Loucy (cell line): ENCODE measurements at regions not wholly inside any gene's neighbourhood (a gene's known extent, or its start where the extent isn't known, plus 50 kb on each side); places are given as distances from the start of the nearest gene placed in this dataset.

Experiments
- H2AFZ ChIP-seq: fragments of 200-600 bp; sonication (generic); 2 replicates; pipeline ENCODE4 v1.6.0; 2016; ENCODE audit warnings: antibody characterized with exemption, mild to moderate bottlenecking, low read length, moderate library complexity
- H3F3A ChIP-seq: fragments of 200-600 bp; 2 replicates; pipeline ENCODE4 v1.6.0; 2016; ENCODE audit warnings: antibody characterized with exemption, low read depth, mild to moderate bottlenecking
- H3K27me3 ChIP-seq: fragments of 200-600 bp; sonication (generic); 2 replicates; pipeline ENCODE4 v1.6.1; 2014; ENCODE audit warnings: low read length, mild to moderate bottlenecking; ENCODE audit not compliant: insufficient read depth, poor library complexity, severe bottlenecking
- H3K36me3 ChIP-seq: fragments of 200-600 bp; sonication (generic); 2 replicates; pipeline ENCODE4 v1.6.1; 2016; ENCODE audit warnings: low read length; ENCODE audit not compliant: insufficient read depth
- H3K4me1 ChIP-seq: fragments of 200-600 bp; sonication (generic); 2 replicates; pipeline ENCODE4 v1.5.1; 2014; ENCODE audit warnings: low read length, mild to moderate bottlenecking; ENCODE audit not compliant: insufficient read depth, poor library complexity, severe bottlenecking
- H3K4me2 ChIP-seq: fragments of 200-600 bp; sonication (generic); 2 replicates; pipeline ENCODE4 v1.6.0; 2014; ENCODE audit warnings: antibody characterized with exemption, low read length, low read depth, mild to moderate bottlenecking; ENCODE audit not compliant: poor library complexity, severe bottlenecking
- H3K4me3 ChIP-seq: fragments of 200-600 bp; sonication (generic); 2 replicates; pipeline ENCODE4 v1.5.1; 2014; ENCODE audit warnings: low read length, mild to moderate bottlenecking, mixed read lengths; ENCODE audit not compliant: poor library complexity, severe bottlenecking
- H3K79me2 ChIP-seq: fragments of 200-600 bp; sonication (generic); 2 replicates; pipeline ENCODE4 v1.6.1; 2014; ENCODE audit warnings: low read length; ENCODE audit not compliant: insufficient read depth
- H3K9ac ChIP-seq: fragments of 200-600 bp; sonication (generic); 2 replicates; pipeline ENCODE4 v1.6.0; 2014; ENCODE audit warnings: mild to moderate bottlenecking, low read depth, low read length, moderate library complexity; ENCODE audit not compliant: poor library complexity, severe bottlenecking
- H3K9me2 ChIP-seq: fragments of 200-600 bp; sonication (generic); replicated peaks from 2 replicates; pipeline ENCODE4 v1.6.1; 2016; ENCODE audit warnings: low read depth, low read length, mixed read lengths
- H3K9me3 ChIP-seq: fragments of 200-600 bp; sonication (generic); 2 replicates; pipeline ENCODE4 v1.6.1; 2014; ENCODE audit warnings: mild to moderate bottlenecking, antibody characterized with exemption, low read length, low read depth; ENCODE audit not compliant: insufficient read depth
- H4K20me1 ChIP-seq: fragments of 200-600 bp; sonication (generic); 2 replicates; pipeline ENCODE4 v1.6.0; 2014; ENCODE audit warnings: antibody characterized with exemption, low read length, mild to moderate bottlenecking; ENCODE audit not compliant: insufficient read depth, poor library complexity, severe bottlenecking
- EZH2phosphoT487 ChIP-seq: fragments of 200-600 bp; IDR thresholded peaks from 2 replicates; pipeline ENCODE4 v1.6.1; 2018; ENCODE audit warnings: antibody characterized with exemption, mild to moderate bottlenecking, moderate library complexity, borderline replicate concordance
- TF ChIP-seq, protein P1 (sequence below): fragments of 200-600 bp; sonication (generic); conservative IDR thresholded peaks from 2 replicates; pipeline ENCODE4 v1.5.1; 2014; ENCODE audit warnings: mild to moderate bottlenecking, antibody characterized with exemption, low read length

DNA sequence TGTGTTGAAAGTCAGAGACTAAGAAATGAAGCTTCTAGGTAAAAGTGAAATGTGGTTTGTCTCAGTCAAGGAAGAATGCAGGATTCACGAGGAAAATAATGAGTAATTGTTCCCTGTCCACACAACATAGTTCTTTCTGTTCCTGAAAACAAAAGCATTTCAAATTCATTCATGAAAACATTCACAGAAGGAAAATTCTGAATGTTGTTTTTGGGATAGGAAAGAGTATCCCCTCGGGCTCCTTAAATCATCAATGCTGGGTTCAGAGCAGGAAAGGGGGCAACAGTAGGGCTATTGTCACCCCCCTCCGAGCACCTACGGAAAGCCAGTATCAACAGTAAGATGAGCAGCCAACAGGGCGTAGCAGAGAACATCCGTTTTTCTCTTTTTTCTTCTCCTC is 769.9 kb upstream of the ADAMTS16 start:
- no peak overlapping the region for H3K4me2 ChIP-seq
- H2AFZ ChIP-seq: no peak overlapping the region
- no peak overlapping the region for H3K9ac ChIP-seq
- no peak for TF ChIP-seq EZH2phosphoT487
- TF ChIP-seq, protein P1, sequence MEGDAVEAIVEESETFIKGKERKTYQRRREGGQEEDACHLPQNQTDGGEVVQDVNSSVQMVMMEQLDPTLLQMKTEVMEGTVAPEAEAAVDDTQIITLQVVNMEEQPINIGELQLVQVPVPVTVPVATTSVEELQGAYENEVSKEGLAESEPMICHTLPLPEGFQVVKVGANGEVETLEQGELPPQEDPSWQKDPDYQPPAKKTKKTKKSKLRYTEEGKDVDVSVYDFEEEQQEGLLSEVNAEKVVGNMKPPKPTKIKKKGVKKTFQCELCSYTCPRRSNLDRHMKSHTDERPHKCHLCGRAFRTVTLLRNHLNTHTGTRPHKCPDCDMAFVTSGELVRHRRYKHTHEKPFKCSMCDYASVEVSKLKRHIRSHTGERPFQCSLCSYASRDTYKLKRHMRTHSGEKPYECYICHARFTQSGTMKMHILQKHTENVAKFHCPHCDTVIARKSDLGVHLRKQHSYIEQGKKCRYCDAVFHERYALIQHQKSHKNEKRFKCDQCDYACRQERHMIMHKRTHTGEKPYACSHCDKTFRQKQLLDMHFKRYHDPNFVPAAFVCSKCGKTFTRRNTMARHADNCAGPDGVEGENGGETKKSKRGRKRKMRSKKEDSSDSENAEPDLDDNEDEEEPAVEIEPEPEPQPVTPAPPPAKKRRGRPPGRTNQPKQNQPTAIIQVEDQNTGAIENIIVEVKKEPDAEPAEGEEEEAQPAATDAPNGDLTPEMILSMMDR: no peak
- H3F3A ChIP-seq: no peaks in the 10 kb centered on the region
- H3K36me3 ChIP-seq: no peaks in the 10 kb centered on the region
- no peaks in the 10 kb centered on the region for H3K79me2 ChIP-seq
- H3K4me1 ChIP-seq: peaks cover 6% of the 10 kb centered on the region
- no peaks in the 10 kb centered on the region for H3K9me3 ChIP-seq
- no peaks in the 10 kb centered on the region for H3K9me2 ChIP-seq
- no peak overlapping the region for H3K4me3 ChIP-seq
- H4K20me1 ChIP-seq: no peaks in the 10 kb centered on the region
- H3K27me3 ChIP-seq: no peaks in the 10 kb centered on the region

DNA sequence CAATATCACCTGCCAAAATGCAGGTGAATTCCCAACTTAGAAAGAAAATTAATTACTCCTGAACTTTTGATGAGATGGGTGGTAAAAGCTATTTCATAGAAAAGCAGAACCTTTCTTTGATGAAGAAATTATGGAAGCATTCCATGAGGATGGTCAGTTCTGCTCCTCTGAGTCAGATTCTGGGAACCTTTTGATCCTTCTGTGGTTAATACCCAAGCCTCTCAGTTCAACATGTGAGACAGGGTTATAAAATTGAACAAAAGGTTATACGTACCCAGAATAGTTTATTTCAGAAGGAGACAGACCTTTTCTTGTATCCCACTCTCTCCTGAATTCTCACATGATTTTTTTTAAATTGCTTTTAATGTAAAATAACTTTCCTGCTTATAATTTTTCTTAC is 767.6 kb upstream of the ADAMTS16 start:
- TF ChIP-seq, protein P1: no peak
- no peak for TF ChIP-seq EZH2phosphoT487
- Histone ChIP-seq H3K79me2 (no peaks in the 10 kb centered on the region), H3K4me2 (no peak overlapping the region), H3K4me1 (peaks cover 15% of the 10 kb centered on the region), H3K9me2 (no peaks in the 10 kb centered on the region), H3K36me3 (no peaks in the 10 kb centered on the region), H3K27me3 (no peaks in the 10 kb centered on the region), H3K9me3 (no peaks in the 10 kb centered on the region), H2AFZ (no peak overlapping the region), H3K9ac (no peak overlapping the region), H3K4me3 (no peak overlapping the region), H4K20me1 (no peaks in the 10 kb centered on the region), H3F3A (no peaks in the 10 kb centered on the region)

DNA sequence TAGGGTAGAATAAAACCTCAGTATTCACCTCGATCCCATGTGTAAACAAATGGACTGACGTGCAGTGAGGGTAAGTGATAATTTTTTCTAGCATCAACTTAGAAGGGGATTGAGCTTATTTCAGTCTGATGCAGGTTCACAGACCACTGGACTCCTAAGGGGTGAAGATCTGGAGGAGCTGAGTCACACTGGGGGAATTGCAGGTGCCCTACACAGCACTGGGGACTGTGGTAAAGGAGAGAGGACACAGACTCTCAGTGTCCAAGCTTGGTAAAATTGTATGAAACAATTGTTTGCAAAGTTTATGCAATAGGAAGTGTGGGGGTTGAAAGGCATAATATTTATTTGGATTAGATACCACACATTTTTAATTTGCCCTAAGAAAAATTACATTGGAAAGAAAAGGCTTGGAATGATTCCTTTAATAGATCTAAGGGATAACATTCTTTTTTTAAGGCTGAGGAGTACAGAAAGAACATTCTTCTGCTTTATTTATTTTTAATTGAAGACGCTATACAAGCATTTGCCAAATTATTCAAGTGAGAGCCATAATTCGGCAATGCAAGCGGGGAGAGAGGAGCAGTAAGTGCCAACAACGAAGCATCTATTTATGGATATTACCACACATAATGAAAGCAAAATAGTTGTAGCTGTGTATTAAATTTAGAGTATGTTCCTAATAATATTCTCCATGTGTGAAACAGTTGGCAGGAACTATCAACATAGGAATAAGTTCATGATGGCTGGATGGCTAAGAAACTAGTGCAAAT is 766.9 kb upstream of the ADAMTS16 start:
- TF ChIP-seq EZH2phosphoT487: no peak
- TF ChIP-seq, protein P1: no peak
- H3K9me2 ChIP-seq: no peaks in the 10 kb centered on the region
- H3K4me2 ChIP-seq: no peak overlapping the region
- no peaks in the 10 kb centered on the region for H4K20me1 ChIP-seq
- H3K36me3 ChIP-seq: no peaks in the 10 kb centered on the region
- H2AFZ ChIP-seq: no peak overlapping the region
- no peak overlapping the region for H3K4me3 ChIP-seq
- H3F3A ChIP-seq: no peaks in the 10 kb centered on the region
- H3K9ac ChIP-seq: no peak overlapping the region
- no peaks in the 10 kb centered on the region for H3K79me2 ChIP-seq
- no peaks in the 10 kb centered on the region for H3K27me3 ChIP-seq
- peaks cover 15% of the 10 kb centered on the region for H3K4me1 ChIP-seq
- H3K9me3 ChIP-seq: no peaks in the 10 kb centered on the region
